Adrenal gland (tissue), 5 donors: ENCODE measurements at regions not wholly inside any gene's neighbourhood (a gene's known extent, or its start where the extent isn't known, plus 50 kb on each side); places are given as distances from the start of the nearest gene placed in this dataset.

Experiments used
- CTCF ChIP-seq, 6 experiments: fragments of 450-650 bp in 4 of 6; fragments of 200-600 bp in 2 of 6; sonication (generic) in 1 of 6; IDR thresholded peaks; 1 replicate in 5 of 6; 2 replicates in 1 of 6; pipeline versions ENCODE4 v1.5.1 to v1.8.0; 2016 to 2021; ENCODE audit warnings: antibody characterized with exemption in 6 of 6, mild to moderate bottlenecking in 2 of 6, moderate library complexity in 1 of 6
- POLR2A ChIP-seq, 2 donors: fragments of 450-650 bp; IDR thresholded peaks; one replicate each; pipeline ENCODE4 v1.6.1; 2017; ENCODE audit warnings: antibody characterized with exemption in 2 of 2, mild to moderate bottlenecking in 2 of 2, moderate library complexity in 1 of 2
- donor health status: DM: no; HTN: no; CAD: no.

- TF ChIP-seq POLR2A (IDR thresholded peaks at IDR 0.05) (no peak), CTCF (IDR thresholded peaks at IDR 0.05) (no peak)
These were observed 130.0 kb upstream of the BDNF start for GRCh38 chr11:27830206-27830605.
